Neural cell (in vitro differentiated cells): ENCODE measurements at regions not wholly inside any gene's neighbourhood (a gene's known extent, or its start where the extent isn't known, plus 50 kb on each side); places are given as distances from the start of the nearest gene placed in this dataset.

Experiments used
- H2AFZ ChIP-seq: fragments of 200-600, 300-800 bp; sonication (generic), shearing (Covaris generic); 2 replicates; pipeline ENCODE4 v1.6.0; 2014; ENCODE audit warnings: low read depth, mild to moderate bottlenecking, antibody characterized with exemption, low read length, moderate library complexity
- H3F3A ChIP-seq: fragments of 200-600 bp; shearing (Covaris generic); 2 replicates; pipeline ENCODE4 v1.6.1; 2016; ENCODE audit warnings: mild to moderate bottlenecking, moderate library complexity, mixed read lengths, antibody characterized with exemption, low read length; ENCODE audit not compliant: insufficient read depth, poor library complexity, severe bottlenecking
- H3K27ac ChIP-seq: fragments of 200-600, 300-800 bp; sonication (generic), shearing (Covaris generic); 2 replicates; pipeline ENCODE4 v1.5.1; 2014; ENCODE audit warnings: mild to moderate bottlenecking, low read length, moderate library complexity
- H3K27me3 ChIP-seq: fragments of 300-800, 200-600 bp; sonication (generic), shearing (Covaris generic); 2 replicates; pipeline ENCODE4 v1.6.0; 2014; ENCODE audit warnings: mild to moderate bottlenecking, low read depth, low read length, moderate library complexity; ENCODE audit not compliant: insufficient read depth
- H3K36me3 ChIP-seq: fragments of 300-800, 200-600 bp; sonication (generic), shearing (Covaris generic); 2 replicates; pipeline ENCODE4 v1.5.1; 2014; ENCODE audit warnings: mild to moderate bottlenecking, antibody characterized with exemption, low read length, moderate library complexity; ENCODE audit not compliant: insufficient read depth
- H3K4me2 ChIP-seq: fragments of 300-800, 200-600 bp; sonication (generic), shearing (Covaris generic); 2 replicates; pipeline ENCODE4 v1.6.0; 2014; ENCODE audit warnings: mild to moderate bottlenecking, low read length
- H3K4me3 ChIP-seq: fragments of 300-800, 200-600 bp; sonication (generic), shearing (Covaris generic); 2 replicates; pipeline ENCODE4 v1.5.1; 2014; ENCODE audit warnings: mild to moderate bottlenecking, low read length, moderate library complexity
- H3K79me2 ChIP-seq: fragments of 200-600 bp; shearing (Covaris generic); replicated peaks from 2 replicates; pipeline ENCODE4 v1.6.0; 2014; ENCODE audit warnings: mild to moderate bottlenecking, low read length, moderate library complexity; ENCODE audit not compliant: insufficient read depth
- H3K9ac ChIP-seq: fragments of 300-800, 200-600 bp; sonication (generic), shearing (Covaris generic); 2 replicates; pipeline ENCODE4 v1.6.1; 2016; ENCODE audit warnings: mild to moderate bottlenecking, low read length, mixed read lengths
- H3K9me2 ChIP-seq: fragments of 200-600 bp; shearing (Covaris generic); 2 replicates; pipeline ENCODE4 v1.6.1; 2016; ENCODE audit warnings: mild to moderate bottlenecking, low read length, mixed read lengths; ENCODE audit not compliant: insufficient read depth
- H3K9me3 ChIP-seq: fragments of 200-600, 300-800 bp; sonication (generic), shearing (Covaris generic); 2 replicates; pipeline ENCODE4 v1.6.1; 2016; ENCODE audit warnings: mild to moderate bottlenecking, mixed run types, low read length, moderate library complexity, mixed read lengths
- H4K20me1 ChIP-seq: fragments of 200-600 bp; shearing (Covaris generic); 2 replicates; pipeline ENCODE4 v1.6.1; 2016; ENCODE audit warnings: mild to moderate bottlenecking, mixed run types; ENCODE audit not compliant: insufficient read depth
- CTCF ChIP-seq: fragments of 450-650 bp; IDR thresholded peaks from 2 replicates; pipeline ENCODE4 v1.5.1; 2014; ENCODE audit warnings: antibody characterized with exemption, mild to moderate bottlenecking, moderate library complexity; ENCODE audit not compliant: poor library complexity, severe bottlenecking
- EP300 ChIP-seq: fragments of 450-650 bp; conservative IDR thresholded peaks from 2 replicates; pipeline ENCODE4 v1.6.1; 2014; ENCODE audit warnings: antibody characterized with exemption, mild to moderate bottlenecking, moderate library complexity; ENCODE audit not compliant: poor library complexity, severe bottlenecking
- EZH2 ChIP-seq: fragments of 200-600, 300-800 bp; shearing (Covaris generic), sonication (generic); IDR thresholded peaks from 2 replicates; pipeline ENCODE4 v1.6.1; 2014; ENCODE audit warnings: antibody characterized with exemption, low read length, borderline replicate concordance, mild to moderate bottlenecking; ENCODE audit not compliant: insufficient read depth, poor library complexity, severe bottlenecking
- MXI1 ChIP-seq: fragments of 450-650 bp; conservative IDR thresholded peaks from 2 replicates; pipeline ENCODE4 v1.6.1; 2014; ENCODE audit warnings: antibody characterized with exemption, mild to moderate bottlenecking; ENCODE audit not compliant: poor library complexity, severe bottlenecking
- POLR2AphosphoS5 ChIP-seq: IDR thresholded peaks from 2 replicates; pipeline ENCODE4 v1.6.1; 2012
- RAD21 ChIP-seq: fragments of 450-650 bp; conservative IDR thresholded peaks from 2 replicates; pipeline ENCODE4 v1.6.1; 2014; ENCODE audit warnings: antibody characterized with exemption, mild to moderate bottlenecking, moderate library complexity
- REST ChIP-seq: IDR thresholded peaks from 2 replicates; pipeline ENCODE4 v1.6.1; 2012; ENCODE audit warnings: borderline replicate concordance
- SMC3 ChIP-seq: fragments of 450-650 bp; conservative IDR thresholded peaks from 2 replicates; pipeline ENCODE4 v1.6.1; 2014; ENCODE audit warnings: antibody characterized with exemption, mild to moderate bottlenecking, moderate library complexity; ENCODE audit not compliant: poor library complexity
- TAF1 ChIP-seq: IDR thresholded peaks from 2 replicates; pipeline ENCODE4 v1.6.1; 2012; ENCODE audit warnings: low read depth

- Histone ChIP-seq H4K20me1 (no peaks in the 10 kb centered on the region), H2AFZ (no peak overlapping the region), H3K27ac (no peak overlapping the region), H3K79me2 (no peaks in the 10 kb centered on the region), H3K27me3 (no peaks in the 10 kb centered on the region), H3K4me2 (no peak overlapping the region), H3K9me2 (no peaks in the 10 kb centered on the region), H3K9ac (no peak overlapping the region), H3K4me3 (no peak overlapping the region), H3K36me3 (no peaks in the 10 kb centered on the region), H3F3A (no peaks in the 10 kb centered on the region), H3K9me3 (no peaks in the 10 kb centered on the region)
- TF ChIP-seq EP300, result no peak
These were observed 479.2 kb upstream of the TUSC1 start for GRCh38 chr9:26157411-26157810.

GRCh38 chr9:26152350-26152749 lies 474.1 kb upstream of the TUSC1 start:
- Histone ChIP-seq H2AFZ (no peak overlapping the region), H3K9me2 (no peaks in the 10 kb centered on the region), H3K79me2 (no peaks in the 10 kb centered on the region), H3K9ac (no peak overlapping the region), H3K27me3 (no peaks in the 10 kb centered on the region), H3K4me3 (no peak overlapping the region), H3K4me2 (no peak overlapping the region), H3K9me3 (no peaks in the 10 kb centered on the region), H3K27ac (no peak overlapping the region), H3F3A (no peaks in the 10 kb centered on the region), H3K36me3 (no peaks in the 10 kb centered on the region), H4K20me1 (no peaks in the 10 kb centered on the region)
- TF ChIP-seq EZH2 (no peak), REST (no peak), EP300 (no peak), POLR2AphosphoS5 (no peak), TAF1 (no peak), MXI1 (no peak), CTCF (no peak), RAD21 (no peak), SMC3 (no peak)

GRCh38 chr9:26148128-26148527 lies 469.9 kb upstream of the TUSC1 start:
- Histone ChIP-seq H3K27ac (no peak overlapping the region), H2AFZ (no peak overlapping the region), H3K27me3 (no peaks in the 10 kb centered on the region), H3K9me2 (no peaks in the 10 kb centered on the region), H3K9ac (no peak overlapping the region), H3K9me3 (no peaks in the 10 kb centered on the region), H3K4me3 (no peak overlapping the region), H4K20me1 (no peaks in the 10 kb centered on the region), H3K79me2 (no peaks in the 10 kb centered on the region), H3F3A (no peaks in the 10 kb centered on the region), H3K4me2 (no peak overlapping the region), H3K36me3 (no peaks in the 10 kb centered on the region)
- no peak for TF ChIP-seq EZH2
- TF ChIP-seq RAD21, result no peak
- TF ChIP-seq TAF1, result no peak
- no peak for TF ChIP-seq MXI1
- TF ChIP-seq POLR2AphosphoS5, result no peak
- no peak for TF ChIP-seq SMC3
